ENCODE measurements at regions not wholly inside any gene's neighbourhood (a gene's known extent, or its start where the extent isn't known, plus 50 kb on each side); places are given as distances from the start of the nearest gene placed in this dataset.

GRCh38 chr4:127548990-127549925 lies 83.5 kb upstream of the INTU start:
- no peak overlapping the region for H3K4me3 ChIP-seq
- no peak overlapping the region for H3K27ac ChIP-seq

- Histone ChIP-seq H3K4me3 (no peak overlapping the region), H3K27ac (no peak overlapping the region)
Observed at GRCh38 chr4:127555106-127555505, 77.7 kb upstream of the INTU start.

- no peak overlapping the region for H3K4me3 ChIP-seq
- no peak overlapping the region for H3K27ac ChIP-seq
Observed at GRCh38 chr4:127558088-127558487, 74.7 kb upstream of the INTU start.

- no peak overlapping the region for H3K4me3 ChIP-seq
- no peak overlapping the region for H3K27ac ChIP-seq
Observed at GRCh38 chr4:127558489-127559407, 74.0 kb upstream of the INTU start.

GRCh38 chr4:127559981-127560380 lies 72.8 kb upstream of the INTU start:
- Histone ChIP-seq H3K4me3 (no peak overlapping the region), H3K27ac (no peak overlapping the region)

- H3K4me3 ChIP-seq = no peak overlapping the region
- no peak overlapping the region for H3K27ac ChIP-seq
Observed at GRCh38 chr4:127560755-127561154, 72.0 kb upstream of the INTU start.

- no peak overlapping the region for H3K4me3 ChIP-seq
- H3K27ac ChIP-seq = no peak overlapping the region
Observed at GRCh38 chr4:127574643-127575042, 58.1 kb upstream of the INTU start.

GRCh38 chr4:127575888-127576287 lies 56.9 kb upstream of the INTU start:
- H3K4me3 ChIP-seq = no peak overlapping the region

GRCh38 chr4:127578491-127578890 lies 54.3 kb upstream of the INTU start:
- Histone ChIP-seq H3K4me3 (no peak overlapping the region), H3K27ac (no peak overlapping the region)

More at GRCh38 chr4:127575888-127576287, 56.9 kb upstream of the INTU start:
- H3K27ac ChIP-seq = no peak overlapping the region

- no peak overlapping the region for H3K27ac ChIP-seq
- no peak overlapping the region for H3K4me3 ChIP-seq
Observed at GRCh38 chr4:127578967-127579366, 53.8 kb upstream of the INTU start.

- H3K4me3 ChIP-seq = no peak overlapping the region
- H3K27ac ChIP-seq = no peak overlapping the region
Observed at GRCh38 chr4:127579821-127580220, 52.9 kb upstream of the INTU start.

GRCh38 chr4:127580300-127580699 lies 52.5 kb upstream of the INTU start:
- H3K27ac ChIP-seq = no peak overlapping the region
- no peak overlapping the region for H3K4me3 ChIP-seq

- no peak overlapping the region for H3K4me3 ChIP-seq
- no peak overlapping the region for H3K27ac ChIP-seq
Observed at GRCh38 chr4:127580891-127581290, 51.9 kb upstream of the INTU start.
